PC-9 (cell line): ENCODE measurements at regions not wholly inside any gene's neighbourhood (a gene's known extent, or its start where the extent isn't known, plus 50 kb on each side); places are given as distances from the start of the nearest gene placed in this dataset.

Source experiments
- BruUV-seq: library from RNA; stranded (reverse); fragments of 400-500 nt; replicated peaks from 2 replicates; lab custom pipeline; 2021; lab: Mats Ljungman, UMichigan
- CTCF ChIA-PET: fragments of 300-600 bp; sonication (Branson Sonifier 250); formaldehyde crosslinking; loops from one replicate; lab custom pipeline; 2022; ENCODE audit warnings: antibody characterized with exemption; lab: Charles Lee
- POLR2A ChIA-PET: fragments of 300-600 bp; sonication (Branson Sonifier 250); formaldehyde crosslinking; loops from one replicate; lab custom pipeline; 2022; ENCODE audit warnings: antibody characterized with exemption; ENCODE audit not compliant: unreplicated experiment; lab: Charles Lee
- DNase-seq, 2 experiments: peaks; one replicate each; pipeline versions ENCODE4 v3.0.0 to v3.0.0-alpha.2; 2015 to 2022; ENCODE audit warnings: mixed read lengths in 1 of 2
- H2AFZ ChIP-seq: fragments of 200-600 bp; sonication (generic); 2 replicates; pipeline ENCODE4 v1.8.1; 2017; ENCODE audit warnings: antibody characterized with exemption
- H3F3A ChIP-seq: fragments of 200-600 bp; sonication (generic); 2 replicates; pipeline ENCODE4 v1.8.1; 2017; ENCODE audit warnings: antibody characterized with exemption, mild to moderate bottlenecking, low read depth; ENCODE audit not compliant: insufficient read depth
- H3K27ac ChIP-seq: fragments of 200-600 bp; sonication (generic); 2 replicates; pipeline ENCODE4 v1.6.1; 2016; ENCODE audit warnings: mixed run types
- H3K27me3 ChIP-seq: fragments of 200-600 bp; sonication (generic); 2 replicates; pipeline ENCODE4 v1.6.1; 2016; ENCODE audit warnings: low read depth, mixed run types; ENCODE audit not compliant: insufficient read depth
- H3K36me3 ChIP-seq: fragments of 200-600 bp; sonication (generic); 2 replicates; pipeline ENCODE4 v1.6.1; 2016; ENCODE audit warnings: low read depth, mixed run types
- H3K4me1 ChIP-seq: fragments of 200-600 bp; sonication (generic); replicated peaks from 2 replicates; pipeline ENCODE4 v1.6.1; 2016; ENCODE audit warnings: mixed run types; ENCODE audit not compliant: insufficient read depth
- H3K4me2 ChIP-seq: fragments of 200-600 bp; sonication (generic); 2 replicates; pipeline ENCODE4 v1.6.1; 2017; ENCODE audit warnings: mixed run types
- H3K4me3 ChIP-seq: fragments of 200-600 bp; sonication (generic); 2 replicates; pipeline ENCODE4 v1.6.1; 2016; ENCODE audit warnings: mixed run types
- H3K79me2 ChIP-seq: fragments of 200-600 bp; sonication (generic); 2 replicates; pipeline ENCODE4 v1.6.1; 2017; ENCODE audit warnings: low read depth, mixed run types
- H3K9me2 ChIP-seq: fragments of 200-600 bp; sonication (generic); 2 replicates; pipeline ENCODE4 v1.8.1; 2017; ENCODE audit warnings: mild to moderate bottlenecking; ENCODE audit not compliant: insufficient read depth
- H3K9me3 ChIP-seq: fragments of 200-600 bp; sonication (generic); 2 replicates; pipeline ENCODE4 v1.8.1; 2016; ENCODE audit warnings: low read depth; ENCODE audit not compliant: insufficient read depth
- H4K20me1 ChIP-seq: fragments of 200-600 bp; sonication (generic); 2 replicates; pipeline ENCODE4 v1.8.1; 2017; ENCODE audit not compliant: insufficient read depth
- CTCF ChIP-seq: fragments of 200-600 bp; sonication (generic); conservative IDR thresholded peaks from 2 replicates; pipeline ENCODE4 v1.6.1; 2017; ENCODE audit warnings: mixed run types, antibody characterized with exemption, mild to moderate bottlenecking, moderate library complexity
- EZH2 ChIP-seq: fragments of 200-600 bp; sonication (generic); IDR thresholded peaks from 2 replicates; pipeline ENCODE4 v1.8.0; 2017; ENCODE audit warnings: antibody characterized with exemption, low read depth
- intact Hi-C: fragments of 100-400 bp; cut with micrococcal nuclease; formaldehyde crosslinking; loops from one replicate; pipeline ENCODE4 v1.10.0; 2022; ENCODE audit not compliant: unreplicated experiment

GRCh38 chr2:239793836-239794235 is 231.3 kb downstream of the NDUFA10 start:
- Histone ChIP-seq H4K20me1 (no peaks in the 10 kb centered on the region), H3K9me2 (no peaks in the 10 kb centered on the region), H3K4me1 (no peaks in the 10 kb centered on the region), H3K4me3 (no peak overlapping the region), H3F3A (no peaks in the 10 kb centered on the region), H2AFZ (no peak overlapping the region), H3K36me3 (no peaks in the 10 kb centered on the region), H3K4me2 (no peak overlapping the region), H3K9me3 (no peaks in the 10 kb centered on the region), H3K79me2 (no peaks in the 10 kb centered on the region), H3K27me3 (peaks cover 92% of the 10 kb centered on the region), H3K27ac (no peak overlapping the region)
- intact Hi-C loops, result no loop called here
- POLR2A ChIA-PET, result no interaction called here
- no peak for DNase-seq
- TF ChIP-seq CTCF (no peak), EZH2 (no peak)
- CTCF ChIA-PET, result no interaction called here
- BruUV-seq, result no TSS peak

GRCh38 chr2:239793086-239793485 is 232.1 kb downstream of the NDUFA10 start:
- no peak overlapping the region for H3K4me2 ChIP-seq
- BruUV-seq, result no TSS peak
- TF ChIP-seq EZH2 (no peak), CTCF (no peak)
- intact Hi-C loops, result no loop called here
- CTCF ChIA-PET, result no interaction called here
- H3K27me3 ChIP-seq, result peaks cover 92% of the 10 kb centered on the region
- no peak for DNase-seq
- no peak overlapping the region for H3K27ac ChIP-seq
- no peaks in the 10 kb centered on the region for H3K79me2 ChIP-seq
- POLR2A ChIA-PET, result no interaction called here
- H3K4me3 ChIP-seq, result no peak overlapping the region
- no peaks in the 10 kb centered on the region for H3K9me3 ChIP-seq
- no peaks in the 10 kb centered on the region for H3K4me1 ChIP-seq
- H3F3A ChIP-seq, result no peaks in the 10 kb centered on the region
- H2AFZ ChIP-seq, result no peak overlapping the region
- H3K36me3 ChIP-seq, result no peaks in the 10 kb centered on the region
- no peaks in the 10 kb centered on the region for H3K9me2 ChIP-seq
- no peaks in the 10 kb centered on the region for H4K20me1 ChIP-seq

- BruUV-seq, result no TSS peak
- no peak for DNase-seq
- TF ChIP-seq CTCF (no peak), EZH2 (no peak)
- Histone ChIP-seq H4K20me1 (no peaks in the 10 kb centered on the region), H3K9me3 (no peaks in the 10 kb centered on the region), H3K79me2 (no peaks in the 10 kb centered on the region), H3K27ac (no peak overlapping the region), H3K4me2 (no peak overlapping the region), H3K4me1 (no peaks in the 10 kb centered on the region), H3K36me3 (no peaks in the 10 kb centered on the region), H2AFZ (no peak overlapping the region), H3K27me3 (peaks cover 92% of the 10 kb centered on the region), H3F3A (no peaks in the 10 kb centered on the region), H3K4me3 (no peak overlapping the region), H3K9me2 (no peaks in the 10 kb centered on the region)
- CTCF ChIA-PET, result no interaction called here
- POLR2A ChIA-PET, result no interaction called here
- intact Hi-C loops, result no loop called here
These were observed 232.6 kb downstream of the NDUFA10 start for GRCh38 chr2:239792405-239793084.
